Progenitor cell of endocrine pancreas (in vitro differentiated cells): ENCODE measurements at regions not wholly inside any gene's neighbourhood (a gene's known extent, or its start where the extent isn't known, plus 50 kb on each side); places are given as distances from the start of the nearest gene placed in this dataset.

Experiments used
- DNase-seq: peaks from one replicate; pipeline ENCODE4 v3.0.0; 2021; ENCODE audit warnings: low spot score; ENCODE audit not compliant: unreplicated experiment
- H3K27ac Mint-ChIP-seq: 2 replicates; pipeline ENCODE4 v1.8.0; 2021; ENCODE audit warnings: mild to moderate bottlenecking, moderate library complexity, mixed read lengths
- H3K27me3 Mint-ChIP-seq: 2 replicates; pipeline ENCODE4 v1.8.0; 2021; ENCODE audit warnings: mixed read lengths
- H3K36me3 Mint-ChIP-seq: 2 replicates; pipeline ENCODE4 v1.8.0; 2022; ENCODE audit warnings: mixed read lengths; ENCODE audit not compliant: insufficient read depth
- H3K4me1 Mint-ChIP-seq: 2 replicates; pipeline ENCODE4 v1.8.0; 2021; ENCODE audit warnings: low read depth, mixed read lengths
- H3K4me3 Mint-ChIP-seq: 2 replicates; pipeline ENCODE4 v1.8.0; 2021; ENCODE audit warnings: low read depth, mild to moderate bottlenecking, moderate library complexity, mixed read lengths
- H3K9me3 Mint-ChIP-seq: 2 replicates; pipeline ENCODE4 v1.8.0; 2021; ENCODE audit warnings: low read depth, mixed read lengths
- TF ChIP-seq, protein P1 (sequence below): fragments of 200-600 bp; sonication (generic); IDR thresholded peaks from one replicate; pipeline ENCODE4 v1.5.0; 2021; ENCODE audit warnings: antibody characterized with exemption, mild to moderate bottlenecking; ENCODE audit not compliant: unreplicated experiment

DNA sequence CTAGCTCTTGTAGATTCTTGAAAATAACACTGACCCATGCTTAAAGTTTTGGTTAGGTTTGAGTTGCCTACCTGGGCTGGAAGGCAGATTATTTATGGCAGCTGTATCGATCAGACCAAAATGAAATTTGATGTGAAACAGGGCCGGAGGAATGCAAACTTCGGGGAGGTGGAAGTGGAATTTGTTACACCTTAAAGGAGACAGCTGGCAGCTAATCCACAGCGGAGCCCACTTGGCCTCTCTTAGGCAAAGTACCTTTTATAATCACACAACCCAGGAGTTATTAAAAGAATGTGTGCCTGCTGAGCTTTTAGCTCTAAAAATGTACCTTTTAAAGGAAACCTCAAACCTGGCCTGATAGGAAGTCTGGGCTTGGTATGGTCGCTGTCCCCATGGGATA lies 250.9 kb upstream of the TPM1 start:
- Mint-ChIP-seq H3K4me3 (no peak overlapping the region), H3K27ac (peak overlapping the region; percentile 37), H3K4me1 (no peaks in the 10 kb centered on the region), H3K27me3 (no peaks in the 10 kb centered on the region), H3K36me3 (no peaks in the 10 kb centered on the region), H3K9me3 (no peaks in the 10 kb centered on the region)
- TF ChIP-seq, protein P1, sequence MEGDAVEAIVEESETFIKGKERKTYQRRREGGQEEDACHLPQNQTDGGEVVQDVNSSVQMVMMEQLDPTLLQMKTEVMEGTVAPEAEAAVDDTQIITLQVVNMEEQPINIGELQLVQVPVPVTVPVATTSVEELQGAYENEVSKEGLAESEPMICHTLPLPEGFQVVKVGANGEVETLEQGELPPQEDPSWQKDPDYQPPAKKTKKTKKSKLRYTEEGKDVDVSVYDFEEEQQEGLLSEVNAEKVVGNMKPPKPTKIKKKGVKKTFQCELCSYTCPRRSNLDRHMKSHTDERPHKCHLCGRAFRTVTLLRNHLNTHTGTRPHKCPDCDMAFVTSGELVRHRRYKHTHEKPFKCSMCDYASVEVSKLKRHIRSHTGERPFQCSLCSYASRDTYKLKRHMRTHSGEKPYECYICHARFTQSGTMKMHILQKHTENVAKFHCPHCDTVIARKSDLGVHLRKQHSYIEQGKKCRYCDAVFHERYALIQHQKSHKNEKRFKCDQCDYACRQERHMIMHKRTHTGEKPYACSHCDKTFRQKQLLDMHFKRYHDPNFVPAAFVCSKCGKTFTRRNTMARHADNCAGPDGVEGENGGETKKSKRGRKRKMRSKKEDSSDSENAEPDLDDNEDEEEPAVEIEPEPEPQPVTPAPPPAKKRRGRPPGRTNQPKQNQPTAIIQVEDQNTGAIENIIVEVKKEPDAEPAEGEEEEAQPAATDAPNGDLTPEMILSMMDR, result no peak
- DNase-seq, result no peak

DNA sequence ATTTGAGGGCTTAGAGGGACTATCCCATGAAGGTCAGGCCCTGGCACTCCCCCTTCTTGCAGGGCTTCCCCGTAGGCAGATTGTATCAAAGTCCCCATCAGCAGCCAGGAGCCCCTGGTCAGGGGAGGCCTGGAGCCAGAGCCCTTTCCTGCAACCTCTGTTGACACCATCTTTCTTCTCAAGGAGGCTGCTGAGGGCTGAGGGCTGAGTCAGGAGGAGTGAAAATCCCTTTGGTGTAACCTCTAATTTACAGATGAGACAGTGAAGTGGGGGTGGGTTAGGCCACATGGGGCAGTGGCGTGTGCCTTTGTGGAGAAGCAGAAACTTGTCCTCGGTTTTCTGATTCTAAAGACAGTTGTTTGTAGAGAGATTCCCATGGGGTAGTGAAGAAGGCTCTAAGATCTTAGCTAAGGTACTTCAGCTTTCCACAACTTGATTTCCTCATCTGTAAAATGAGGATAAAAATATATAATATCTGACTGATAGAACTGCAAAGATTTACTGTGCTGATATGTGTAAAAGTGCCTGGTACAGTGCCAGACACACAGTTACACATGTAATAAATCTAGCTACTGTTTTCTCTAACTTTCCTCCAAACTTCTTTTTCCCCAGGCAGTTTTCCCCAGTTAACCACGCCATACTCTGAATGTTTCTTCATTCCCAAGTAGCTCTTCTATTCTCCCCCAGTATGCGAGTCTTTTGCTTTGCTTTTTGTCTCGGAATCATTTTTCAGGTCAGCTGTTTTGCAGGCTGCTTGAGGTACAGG lies 249.4 kb upstream of the TPM1 start:
- no peak overlapping the region for H3K27ac Mint-ChIP-seq

DNA sequence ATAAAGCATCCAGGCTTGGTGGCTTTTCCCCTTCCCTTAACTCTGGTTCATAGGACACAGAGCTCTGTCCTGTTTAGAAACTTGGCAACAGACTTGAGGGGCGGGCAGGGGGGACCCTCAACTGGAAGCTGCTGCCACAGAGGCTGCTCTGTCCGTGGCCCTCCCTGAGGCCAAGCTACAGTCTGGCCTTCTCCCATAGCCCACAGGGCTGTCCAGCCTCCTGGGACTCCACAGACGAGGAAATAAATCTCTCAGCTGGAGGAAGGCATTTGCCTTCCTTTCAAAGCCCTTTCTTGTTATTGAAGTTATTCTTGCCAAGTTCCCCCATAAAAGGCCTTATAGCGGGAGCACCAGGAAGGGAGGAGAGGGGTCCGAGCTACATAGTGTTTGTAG lies 248.8 kb upstream of the TPM1 start:
- no peak overlapping the region for H3K27ac Mint-ChIP-seq

More for the DNA sequence above, 249.4 kb upstream of the TPM1 start:
- Mint-ChIP-seq H3K36me3 (no peaks in the 10 kb centered on the region), H3K27me3 (no peaks in the 10 kb centered on the region), H3K4me1 (no peaks in the 10 kb centered on the region), H3K4me3 (no peak overlapping the region), H3K9me3 (no peaks in the 10 kb centered on the region)
- TF ChIP-seq, protein P1, result no peak
- DNase-seq, result no peak

DNA sequence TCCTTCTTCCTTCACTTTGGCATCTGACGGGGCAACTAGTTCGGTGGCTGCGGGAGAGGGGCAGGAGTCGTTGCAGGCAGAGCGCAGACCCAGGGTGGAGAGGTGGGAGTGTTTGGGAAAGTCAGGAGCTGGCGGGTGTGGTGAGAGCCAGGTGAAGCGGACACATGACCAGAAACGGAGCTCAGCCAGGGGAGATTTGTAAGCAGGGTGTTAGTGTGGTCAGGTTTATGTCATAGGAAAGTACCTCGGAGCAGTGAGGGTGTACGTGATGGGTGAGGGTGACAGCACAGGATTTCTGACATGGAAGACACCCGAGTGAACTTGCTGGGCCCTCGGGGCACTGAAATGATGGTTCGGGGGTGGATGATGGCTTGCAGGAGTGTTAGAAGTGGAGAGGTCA lies 247.4 kb upstream of the TPM1 start:
- DNase-seq, result no peak
- no peaks in the 10 kb centered on the region for H3K27me3 Mint-ChIP-seq
- no peak overlapping the region for H3K4me3 Mint-ChIP-seq
- H3K9me3 Mint-ChIP-seq, result no peaks in the 10 kb centered on the region
- TF ChIP-seq, protein P1, result no peak
- no peak overlapping the region for H3K27ac Mint-ChIP-seq
- H3K4me1 Mint-ChIP-seq, result no peaks in the 10 kb centered on the region
- H3K36me3 Mint-ChIP-seq, result peaks cover 2% of the 10 kb centered on the region

More for the DNA sequence above, 248.8 kb upstream of the TPM1 start:
- H3K9me3 Mint-ChIP-seq, result no peaks in the 10 kb centered on the region
- TF ChIP-seq, protein P1, result no peak
- no peaks in the 10 kb centered on the region for H3K27me3 Mint-ChIP-seq
- H3K4me3 Mint-ChIP-seq, result no peak overlapping the region
- H3K4me1 Mint-ChIP-seq, result no peaks in the 10 kb centered on the region
- no peak for DNase-seq
- peaks cover 2% of the 10 kb centered on the region for H3K36me3 Mint-ChIP-seq

DNA sequence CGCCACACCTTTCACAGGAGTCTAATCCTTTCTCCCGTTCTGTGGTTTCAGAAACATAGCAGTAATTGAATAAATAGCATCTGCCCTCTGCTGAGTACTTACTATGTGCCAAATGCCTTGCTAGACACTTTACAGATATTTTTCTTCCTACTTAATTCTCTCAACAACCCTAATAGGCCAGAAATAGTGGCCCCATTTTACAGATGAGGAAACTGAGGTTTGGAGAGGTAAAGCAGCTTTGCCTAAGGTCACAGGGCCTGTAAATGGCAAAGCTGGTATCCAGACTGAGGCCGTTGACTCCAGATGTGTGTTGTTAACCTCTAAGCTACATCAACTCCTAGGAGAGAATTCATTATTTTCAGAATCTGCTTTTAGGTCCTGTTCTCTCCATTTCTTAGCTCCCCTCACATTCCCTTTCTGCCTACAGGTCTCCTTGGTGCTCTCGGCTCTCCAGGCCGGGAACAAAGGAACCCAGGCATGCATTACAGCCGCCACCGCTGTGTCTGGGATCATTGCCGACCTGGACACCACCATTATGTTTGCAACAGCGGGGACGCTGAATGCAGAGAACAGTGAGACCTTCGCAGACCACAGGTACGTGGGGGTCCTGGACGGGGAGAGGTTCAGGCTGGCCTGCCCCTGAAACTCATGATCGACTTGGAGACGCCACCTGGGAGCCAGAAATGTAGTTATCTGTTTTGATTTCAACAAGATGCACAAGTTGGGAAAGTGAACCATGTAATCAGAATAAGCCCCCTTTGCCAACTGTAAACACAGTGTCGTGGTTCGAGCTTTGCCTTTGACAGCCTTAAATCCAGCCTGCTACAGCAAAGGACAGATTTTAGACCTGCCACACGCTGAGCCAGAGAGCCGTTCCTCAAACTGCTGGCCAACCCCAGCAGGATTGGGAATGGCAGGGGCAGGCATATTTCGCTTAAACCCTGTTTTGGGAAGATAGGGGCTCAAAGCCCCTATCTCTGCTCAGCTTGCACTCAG lies 246.5 kb upstream of the TPM1 start:
- Mint-ChIP-seq H3K27ac (no peak overlapping the region), H3K4me1 (no peaks in the 10 kb centered on the region), H3K4me3 (no peak overlapping the region), H3K27me3 (no peaks in the 10 kb centered on the region), H3K36me3 (peaks cover 2% of the 10 kb centered on the region), H3K9me3 (no peaks in the 10 kb centered on the region)
- TF ChIP-seq, protein P1, result no peak
- no peak for DNase-seq
